LNCaP clone FGC (cell line): ENCODE measurements at regions not wholly inside any gene's neighbourhood (a gene's known extent, or its start where the extent isn't known, plus 50 kb on each side); places are given as distances from the start of the nearest gene placed in this dataset.

Experiments used
- DNase-seq: peaks from one replicate; pipeline ENCODE4 v3.0.0-alpha.2; 2011; ENCODE audit warnings: low read depth
- H3K4me3 ChIP-seq: 2 replicates; pipeline ENCODE4 v1.5.1; 2011; ENCODE audit warnings: mild to moderate bottlenecking, low read depth, low read length, control low read depth
- CTCF ChIP-seq: IDR thresholded peaks from 2 replicates; pipeline ENCODE4 v1.5.1; 2012; ENCODE audit warnings: mild to moderate bottlenecking; ENCODE audit not compliant: control insufficient read depth, insufficient read depth; ENCODE audit errors: extremely low read depth

- DNase-seq = no peak
- no peak overlapping the region for H3K4me3 ChIP-seq
- no peak for TF ChIP-seq CTCF
These were observed 610.4 kb upstream of the SLC8A1 start for GRCh38 chr2:41062336-41062735.

GRCh38 chr2:41066168-41066567 lies 614.3 kb upstream of the SLC8A1 start:
- no peak for DNase-seq

GRCh38 chr2:41068740-41069139 lies 616.9 kb upstream of the SLC8A1 start:
- DNase-seq = no peak
- no peak for TF ChIP-seq CTCF
- no peak overlapping the region for H3K4me3 ChIP-seq

More at GRCh38 chr2:41066168-41066567, 614.3 kb upstream of the SLC8A1 start:
- no peak for TF ChIP-seq CTCF
- H3K4me3 ChIP-seq = no peak overlapping the region

- no peak for TF ChIP-seq CTCF
- no peak overlapping the region for H3K4me3 ChIP-seq
- DNase-seq = no peak
These were observed 626.5 kb upstream of the SLC8A1 start for GRCh38 chr2:41078341-41078740.

- no peak for DNase-seq
- no peak for TF ChIP-seq CTCF
- no peak overlapping the region for H3K4me3 ChIP-seq
These were observed 627.1 kb upstream of the SLC8A1 start for GRCh38 chr2:41079011-41079410.

- no peak overlapping the region for H3K4me3 ChIP-seq
- no peak for DNase-seq
- TF ChIP-seq CTCF = no peak
These were observed 632.4 kb upstream of the SLC8A1 start for GRCh38 chr2:41084321-41084720.

GRCh38 chr2:41087946-41088345 lies 636.1 kb upstream of the SLC8A1 start:
- DNase-seq = no peak
- no peak overlapping the region for H3K4me3 ChIP-seq
- no peak for TF ChIP-seq CTCF
